ENCODE measurements at regions not wholly inside any gene's neighbourhood (a gene's known extent, or its start where the extent isn't known, plus 50 kb on each side); places are given as distances from the start of the nearest gene placed in this dataset.
"Not testable (repeated sequence)": the region's sequence is repeated elsewhere in the genome, so short reads cannot be mapped to it uniquely, and the experiment has no call there.

DNA sequence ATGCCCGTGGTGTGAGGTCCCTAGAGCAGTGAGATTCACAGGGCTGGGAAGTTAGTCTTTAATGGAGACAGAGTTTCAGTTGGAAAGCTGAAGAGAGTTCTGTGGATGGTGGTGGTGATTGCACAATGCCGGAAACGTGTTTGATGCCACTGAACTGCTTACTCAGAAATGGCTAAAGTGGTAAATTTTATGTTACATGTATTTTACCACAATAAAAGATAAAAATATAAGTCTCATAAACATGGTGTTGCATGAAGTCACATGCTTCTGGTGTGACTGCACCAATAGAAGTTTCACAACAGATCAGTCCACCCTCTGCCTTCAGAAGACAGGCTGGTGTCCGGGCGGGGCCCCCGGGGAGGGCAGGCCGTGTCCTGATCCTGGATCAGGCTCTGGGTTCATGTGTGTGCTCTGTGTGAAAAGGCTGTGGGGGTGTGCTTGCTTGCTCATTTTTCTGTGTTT lies 106.5 kb downstream of the NPIPB11 start:
- POLR2A ChIA-PET; intact Hi-C loops (cut with micrococcal nuclease; ENCODE audit: unreplicated experiment); CTCF ChIA-PET (ENCODE audit: low intra/inter-chr PET ratio, low total read pairs); H3K36me3 ChIP-seq (replicated peaks in 1 of 2; ENCODE audit: control insufficient read depth in 1 of 2, insufficient read depth in 2 of 2, low read length in 2 of 2); H3K9me3 ChIP-seq (ENCODE audit: low read length); H3K4me3 ChIP-seq (replicated peaks in 1 of 3; ENCODE audit: insufficient read depth in 1 of 3, low read depth in 2 of 3, low read length in 3 of 3); H3K79me2 ChIP-seq (ENCODE audit: insufficient read depth, low read length); H3K9ac ChIP-seq (ENCODE audit: insufficient read depth, low read depth, low read length); H2AFZ ChIP-seq (ENCODE audit: low read length); H4K20me1 ChIP-seq (ENCODE audit: insufficient read depth, low read length); in situ Hi-C loops (cut with HindIII; ENCODE audit: extremely low pct_ligation_motif_present, low pct_unique_long_range_greater_than_20kb); H3K27me3 ChIP-seq (ENCODE audit: control insufficient read depth in 1 of 2, insufficient read depth in 2 of 2, low read length in 2 of 2); BruUV-seq (replicated peaks): not testable (repeated sequence)
- ATAC-seq (peak; percentile 82), DNase-seq (ENCODE audit: low spot score) (peak; percentile 61), FAIRE-seq (peak; percentile 54)
- Histone ChIP-seq H3K27ac (ENCODE audit: extremely low read length, insufficient read depth, low read length) (peak overlapping the region; percentile 44), H3K4me2 (ENCODE audit: low read depth, low read length) (peak overlapping the region; percentile 36; the same call in 1 of the 2 replicates), H3K4me1 (ENCODE audit: insufficient read depth, low read length) (peaks cover 58% of the 10 kb centered on the region)
- WGBS (ENCODE audit: low lambda C conversion rate): 4% methylated on average over 7 of the region's 7 CpGs
- TF ChIP-seq FOXA3 (CRISPR knock-in tag; IDR thresholded peaks at IDR 0.05) (peak; percentile 15; the same call in 1 of the 2 replicates), THAP11 (CRISPR knock-in tag; IDR thresholded peaks at IDR 0.05) (0 out of 2 replicates have a peak, but pooled peaks have one; percentile 20), SNAPC2 (CRISPR knock-in tag; IDR thresholded peaks at IDR 0.05) (0 out of 2 replicates have a peak, but pooled peaks have one; percentile 37), CEBPG (CRISPR knock-in tag; IDR thresholded peaks at IDR 0.05) (peak; percentile 69), FOXK1 (CRISPR knock-in tag; IDR thresholded peaks at IDR 0.05; ENCODE audit: borderline replicate concordance, low read depth) (0 out of 2 replicates have a peak, but pooled peaks have one; percentile 23), ELF3 (CRISPR knock-in tag; IDR thresholded peaks at IDR 0.05) (peak; percentile 25; the same call in 1 of the 2 replicates), TFE3 (CRISPR knock-in tag; IDR thresholded peaks at IDR 0.05) (peak; percentile 77), KDM2A (CRISPR knock-in tag; IDR thresholded peaks at IDR 0.05; ENCODE audit: borderline replicate concordance, low read depth) (0 out of 2 replicates have a peak, but pooled peaks have one; percentile 35), GATAD2A (CRISPR knock-in tag; IDR thresholded peaks at IDR 0.05) (peak; percentile 43; the same call in 1 of the 2 replicates)
- TF ChIP-seq, protein P1, sequence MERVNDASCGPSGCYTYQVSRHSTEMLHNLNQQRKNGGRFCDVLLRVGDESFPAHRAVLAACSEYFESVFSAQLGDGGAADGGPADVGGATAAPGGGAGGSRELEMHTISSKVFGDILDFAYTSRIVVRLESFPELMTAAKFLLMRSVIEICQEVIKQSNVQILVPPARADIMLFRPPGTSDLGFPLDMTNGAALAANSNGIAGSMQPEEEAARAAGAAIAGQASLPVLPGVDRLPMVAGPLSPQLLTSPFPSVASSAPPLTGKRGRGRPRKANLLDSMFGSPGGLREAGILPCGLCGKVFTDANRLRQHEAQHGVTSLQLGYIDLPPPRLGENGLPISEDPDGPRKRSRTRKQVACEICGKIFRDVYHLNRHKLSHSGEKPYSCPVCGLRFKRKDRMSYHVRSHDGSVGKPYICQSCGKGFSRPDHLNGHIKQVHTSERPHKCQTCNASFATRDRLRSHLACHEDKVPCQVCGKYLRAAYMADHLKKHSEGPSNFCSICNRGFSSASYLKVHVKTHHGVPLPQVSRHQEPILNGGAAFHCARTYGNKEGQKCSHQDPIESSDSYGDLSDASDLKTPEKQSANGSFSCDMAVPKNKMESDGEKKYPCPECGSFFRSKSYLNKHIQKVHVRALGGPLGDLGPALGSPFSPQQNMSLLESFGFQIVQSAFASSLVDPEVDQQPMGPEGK (CRISPR knock-in tag; IDR thresholded peaks at IDR 0.05): peak; percentile 94
- TF ChIP-seq, protein P2, sequence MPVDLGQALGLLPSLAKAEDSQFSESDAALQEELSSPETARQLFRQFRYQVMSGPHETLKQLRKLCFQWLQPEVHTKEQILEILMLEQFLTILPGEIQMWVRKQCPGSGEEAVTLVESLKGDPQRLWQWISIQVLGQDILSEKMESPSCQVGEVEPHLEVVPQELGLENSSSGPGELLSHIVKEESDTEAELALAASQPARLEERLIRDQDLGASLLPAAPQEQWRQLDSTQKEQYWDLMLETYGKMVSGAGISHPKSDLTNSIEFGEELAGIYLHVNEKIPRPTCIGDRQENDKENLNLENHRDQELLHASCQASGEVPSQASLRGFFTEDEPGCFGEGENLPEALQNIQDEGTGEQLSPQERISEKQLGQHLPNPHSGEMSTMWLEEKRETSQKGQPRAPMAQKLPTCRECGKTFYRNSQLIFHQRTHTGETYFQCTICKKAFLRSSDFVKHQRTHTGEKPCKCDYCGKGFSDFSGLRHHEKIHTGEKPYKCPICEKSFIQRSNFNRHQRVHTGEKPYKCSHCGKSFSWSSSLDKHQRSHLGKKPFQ (CRISPR knock-in tag; IDR thresholded peaks at IDR 0.05; ENCODE audit: insufficient replicate concordance): peak; percentile 97
- TF ChIP-seq, protein P3, sequence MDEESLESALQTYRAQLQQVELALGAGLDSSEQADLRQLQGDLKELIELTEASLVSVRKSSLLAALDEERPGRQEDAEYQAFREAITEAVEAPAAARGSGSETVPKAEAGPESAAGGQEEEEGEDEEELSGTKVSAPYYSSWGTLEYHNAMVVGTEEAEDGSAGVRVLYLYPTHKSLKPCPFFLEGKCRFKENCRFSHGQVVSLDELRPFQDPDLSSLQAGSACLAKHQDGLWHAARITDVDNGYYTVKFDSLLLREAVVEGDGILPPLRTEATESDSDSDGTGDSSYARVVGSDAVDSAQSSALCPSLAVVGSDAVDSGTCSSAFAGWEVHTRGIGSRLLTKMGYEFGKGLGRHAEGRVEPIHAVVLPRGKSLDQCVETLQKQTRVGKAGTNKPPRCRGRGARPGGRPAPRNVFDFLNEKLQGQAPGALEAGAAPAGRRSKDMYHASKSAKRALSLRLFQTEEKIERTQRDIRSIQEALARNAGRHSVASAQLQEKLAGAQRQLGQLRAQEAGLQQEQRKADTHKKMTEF (CRISPR knock-in tag; IDR thresholded peaks at IDR 0.05): peak; percentile 32; the same call in 1 of the 2 replicates
- TF ChIP-seq, protein P4, sequence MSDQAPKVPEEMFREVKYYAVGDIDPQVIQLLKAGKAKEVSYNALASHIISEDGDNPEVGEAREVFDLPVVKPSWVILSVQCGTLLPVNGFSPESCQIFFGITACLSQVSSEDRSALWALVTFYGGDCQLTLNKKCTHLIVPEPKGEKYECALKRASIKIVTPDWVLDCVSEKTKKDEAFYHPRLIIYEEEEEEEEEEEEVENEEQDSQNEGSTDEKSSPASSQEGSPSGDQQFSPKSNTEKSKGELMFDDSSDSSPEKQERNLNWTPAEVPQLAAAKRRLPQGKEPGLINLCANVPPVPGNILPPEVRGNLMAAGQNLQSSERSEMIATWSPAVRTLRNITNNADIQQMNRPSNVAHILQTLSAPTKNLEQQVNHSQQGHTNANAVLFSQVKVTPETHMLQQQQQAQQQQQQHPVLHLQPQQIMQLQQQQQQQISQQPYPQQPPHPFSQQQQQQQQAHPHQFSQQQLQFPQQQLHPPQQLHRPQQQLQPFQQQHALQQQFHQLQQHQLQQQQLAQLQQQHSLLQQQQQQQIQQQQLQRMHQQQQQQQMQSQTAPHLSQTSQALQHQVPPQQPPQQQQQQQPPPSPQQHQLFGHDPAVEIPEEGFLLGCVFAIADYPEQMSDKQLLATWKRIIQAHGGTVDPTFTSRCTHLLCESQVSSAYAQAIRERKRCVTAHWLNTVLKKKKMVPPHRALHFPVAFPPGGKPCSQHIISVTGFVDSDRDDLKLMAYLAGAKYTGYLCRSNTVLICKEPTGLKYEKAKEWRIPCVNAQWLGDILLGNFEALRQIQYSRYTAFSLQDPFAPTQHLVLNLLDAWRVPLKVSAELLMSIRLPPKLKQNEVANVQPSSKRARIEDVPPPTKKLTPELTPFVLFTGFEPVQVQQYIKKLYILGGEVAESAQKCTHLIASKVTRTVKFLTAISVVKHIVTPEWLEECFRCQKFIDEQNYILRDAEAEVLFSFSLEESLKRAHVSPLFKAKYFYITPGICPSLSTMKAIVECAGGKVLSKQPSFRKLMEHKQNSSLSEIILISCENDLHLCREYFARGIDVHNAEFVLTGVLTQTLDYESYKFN (CRISPR knock-in tag; conservative IDR thresholded peaks at IDR 0.05): peak; percentile 40

All from HepG2 (cell line).